Renal cortex interstitium (tissue), 11 donors: ENCODE measurements at regions not wholly inside any gene's neighbourhood (a gene's known extent, or its start where the extent isn't known, plus 50 kb on each side); places are given as distances from the start of the nearest gene placed in this dataset.
"Not testable (repeated sequence)": the region's sequence is repeated elsewhere in the genome, so short reads cannot be mapped to it uniquely, and the experiment has no call there.

Experiments
- DNase-seq, 11 donors: peaks; one replicate each; pipeline ENCODE4 v3.0.0-alpha.2; 2013; ENCODE audit warnings: low read depth in 9 of 11, low spot score in 4 of 11; ENCODE audit errors: extremely low read depth in 1 of 11

DNA sequence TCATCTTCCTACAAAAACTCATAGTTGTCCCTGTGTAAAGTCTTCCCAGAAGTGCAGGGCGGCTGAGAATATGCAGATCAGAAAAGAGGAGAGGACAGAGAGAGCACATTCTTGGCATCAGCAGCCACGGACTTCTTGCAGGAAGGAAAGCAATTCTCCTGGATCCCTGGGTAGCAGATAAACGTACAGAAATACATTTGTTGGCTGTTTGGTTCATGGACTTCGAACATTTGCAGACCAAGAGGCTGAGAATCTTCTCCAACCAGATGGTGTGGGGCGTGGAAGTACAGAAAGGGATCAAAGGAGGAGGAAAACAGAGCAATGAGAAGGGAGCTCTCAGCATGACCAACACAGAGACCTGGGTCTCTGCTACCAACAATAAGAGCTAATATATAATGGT is 319.9 kb downstream of the NPHP4 start:
- not testable (repeated sequence) for DNase-seq

DNA sequence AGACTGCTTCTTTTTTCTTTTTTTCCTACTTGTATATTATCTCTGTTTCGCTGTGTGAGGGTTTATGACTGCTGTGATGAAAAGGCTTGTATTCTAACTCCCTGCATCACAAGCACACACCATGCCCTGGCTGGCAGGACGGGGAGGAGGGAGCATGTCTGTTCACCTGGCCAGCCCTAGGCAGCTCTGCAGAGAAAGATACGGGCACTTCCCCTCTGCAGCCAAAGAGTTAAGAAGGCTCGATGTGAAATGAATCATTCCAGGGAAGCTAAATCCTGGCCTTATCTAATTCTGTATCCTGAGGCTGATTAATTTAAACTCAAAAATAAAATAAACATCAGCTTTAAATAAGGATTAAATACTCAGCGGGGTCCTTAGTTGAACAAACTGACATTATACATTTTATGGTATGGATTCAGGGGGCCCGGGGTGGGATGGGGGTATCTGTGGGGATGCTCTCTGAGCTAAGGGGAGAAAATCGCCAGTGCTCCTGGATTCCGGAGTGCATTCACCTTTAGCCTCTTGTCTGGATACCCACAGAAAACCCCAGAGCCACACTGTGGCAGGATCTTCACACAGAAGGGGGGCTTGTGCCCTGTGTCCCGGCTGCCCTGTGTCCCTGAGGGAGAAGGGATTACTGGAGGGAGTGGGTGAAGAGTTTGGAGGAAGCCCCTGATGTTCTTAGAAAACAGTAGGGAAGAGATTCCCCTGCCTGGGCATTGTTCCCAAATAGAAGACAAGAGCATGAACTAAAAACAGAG is 321.5 kb downstream of the NPHP4 start:
- DNase-seq, result no peak

DNA sequence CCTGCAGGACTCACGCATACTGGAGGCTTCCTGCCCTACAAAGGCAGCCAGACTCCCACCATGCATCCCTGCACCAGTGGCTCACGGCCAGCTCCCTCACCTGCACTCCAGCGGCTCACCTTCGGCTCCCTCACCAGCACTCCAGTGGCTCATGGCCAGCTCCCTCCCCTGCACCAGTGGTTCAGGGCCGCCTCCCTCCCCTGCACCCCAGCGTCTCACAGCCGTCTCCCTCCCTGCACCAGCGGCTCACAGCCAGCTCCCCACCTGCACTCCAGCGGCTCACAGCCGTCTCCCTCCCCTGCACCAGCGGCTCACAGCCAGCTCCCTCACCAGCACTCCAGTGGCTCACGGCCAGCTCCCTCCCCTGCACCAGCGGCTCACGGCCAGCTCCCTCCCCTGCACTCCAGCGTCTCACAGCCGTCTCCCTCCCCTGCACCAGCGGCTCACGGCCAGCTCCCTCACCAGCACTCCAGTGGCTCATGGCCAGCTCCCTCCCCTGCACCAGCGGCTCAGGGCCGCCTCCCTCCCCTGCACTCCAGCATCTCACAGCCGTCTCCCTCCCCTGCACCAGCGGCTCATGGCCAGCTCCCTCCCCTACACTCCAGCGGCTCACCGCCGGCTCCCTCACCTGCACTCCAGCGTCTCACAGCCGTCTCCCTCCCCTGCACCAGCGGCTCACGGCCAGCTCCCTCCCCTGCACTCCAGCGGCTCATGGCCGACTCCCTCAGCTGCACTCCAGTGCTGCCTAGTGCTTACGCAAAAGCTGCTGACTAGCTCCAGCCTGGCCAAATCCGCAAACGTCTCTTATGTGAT is 324.5 kb downstream of the NPHP4 start:
- DNase-seq, result no peak

DNA sequence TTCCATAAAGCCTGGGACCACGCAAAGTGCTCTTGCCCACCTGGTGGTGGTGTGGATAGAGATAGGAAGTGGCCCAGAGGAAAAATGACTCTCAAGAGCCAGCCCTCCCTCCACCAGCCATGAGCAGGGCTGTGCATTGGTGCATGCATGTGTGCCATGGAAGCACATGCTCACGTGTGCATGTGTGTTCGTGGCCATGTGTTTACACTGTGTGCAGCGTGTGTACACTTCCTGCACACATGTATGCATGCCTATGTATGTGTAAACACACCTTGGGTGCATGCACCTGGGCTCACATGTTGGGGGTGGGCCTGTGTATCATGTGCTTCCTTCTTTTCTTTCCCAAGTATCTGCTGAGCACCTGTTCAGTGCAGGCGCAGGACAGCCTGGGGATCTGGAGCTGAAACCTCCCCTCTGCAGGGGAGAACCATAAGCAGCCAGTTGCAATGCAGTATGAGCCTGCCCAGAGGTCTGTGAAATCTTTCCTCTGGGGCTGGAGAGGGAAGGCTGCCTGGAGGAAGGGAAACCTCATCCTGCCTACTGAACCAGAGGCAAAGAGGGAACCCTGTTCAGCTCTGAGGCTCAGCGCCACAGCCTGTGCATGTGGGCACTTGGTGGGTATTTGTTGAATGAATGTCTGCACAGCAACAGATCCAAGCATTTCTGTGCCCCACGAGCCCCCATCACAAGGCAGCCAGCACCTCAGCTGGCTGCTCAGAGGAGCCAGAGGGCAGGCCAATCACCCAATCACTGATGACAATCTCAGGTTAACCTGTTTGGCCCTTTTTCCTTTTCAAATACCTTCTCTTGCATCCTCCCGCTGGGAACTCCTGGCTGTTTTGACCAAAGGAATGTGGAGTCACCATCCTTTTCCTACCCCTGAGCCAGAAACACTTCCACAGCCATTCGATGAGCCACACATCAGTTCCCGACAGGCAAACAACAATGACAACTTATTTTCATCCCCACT is 327.0 kb downstream of the NPHP4 start:
- no peak for DNase-seq

DNA sequence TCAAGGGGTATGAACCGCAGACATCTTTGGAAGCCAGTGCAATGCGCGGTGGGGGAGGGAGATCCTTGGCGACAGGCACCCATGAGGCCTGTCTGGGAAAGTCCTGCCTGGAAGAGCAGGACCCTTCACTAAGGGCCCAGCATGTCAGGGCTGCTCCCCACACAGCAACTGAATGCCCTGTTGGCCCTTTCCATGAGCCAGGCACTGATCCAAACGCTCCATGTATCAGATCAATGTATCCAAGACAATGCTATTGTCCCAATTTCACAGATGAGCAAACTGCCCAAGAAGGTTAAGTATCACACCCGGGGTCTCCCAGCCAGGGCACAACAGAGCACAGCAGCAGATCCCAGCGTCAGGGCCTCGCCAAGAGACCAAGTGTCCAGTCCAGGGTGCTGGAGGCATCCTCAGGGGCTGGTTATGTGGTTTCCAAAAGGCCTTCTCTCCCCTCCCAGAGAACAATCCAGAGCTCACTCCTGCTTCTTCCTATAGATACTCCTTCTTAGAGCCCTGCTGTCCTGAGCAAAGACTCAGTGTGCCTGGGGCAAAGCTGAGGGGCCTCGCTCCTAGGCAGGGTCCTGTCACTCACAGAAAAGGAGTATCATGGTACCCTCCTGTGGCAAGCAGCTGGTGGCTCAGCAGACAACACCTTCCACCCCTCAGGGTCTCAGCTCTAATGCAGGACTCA is 328.0 kb downstream of the NPHP4 start:
- DNase-seq, result no peak

DNA sequence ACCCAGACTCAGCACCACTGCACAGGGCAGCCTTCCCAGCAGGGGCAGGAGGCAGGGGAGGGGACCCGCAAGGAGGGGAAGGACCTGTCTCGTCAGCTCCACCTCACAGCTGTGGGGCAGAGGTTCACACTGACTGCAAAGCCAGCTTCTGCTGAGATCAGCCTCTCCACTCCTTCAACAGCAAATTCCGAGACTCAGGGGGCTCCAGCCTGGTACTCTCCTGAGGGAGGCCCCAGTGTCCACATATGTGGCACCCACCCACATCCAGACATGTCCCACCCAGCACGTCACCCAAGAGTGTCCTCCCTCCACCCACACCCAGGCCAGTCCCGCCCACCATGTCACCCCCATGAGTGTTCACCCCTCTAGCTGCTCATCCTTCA is 329.5 kb downstream of the NPHP4 start:
- no peak for DNase-seq

DNA sequence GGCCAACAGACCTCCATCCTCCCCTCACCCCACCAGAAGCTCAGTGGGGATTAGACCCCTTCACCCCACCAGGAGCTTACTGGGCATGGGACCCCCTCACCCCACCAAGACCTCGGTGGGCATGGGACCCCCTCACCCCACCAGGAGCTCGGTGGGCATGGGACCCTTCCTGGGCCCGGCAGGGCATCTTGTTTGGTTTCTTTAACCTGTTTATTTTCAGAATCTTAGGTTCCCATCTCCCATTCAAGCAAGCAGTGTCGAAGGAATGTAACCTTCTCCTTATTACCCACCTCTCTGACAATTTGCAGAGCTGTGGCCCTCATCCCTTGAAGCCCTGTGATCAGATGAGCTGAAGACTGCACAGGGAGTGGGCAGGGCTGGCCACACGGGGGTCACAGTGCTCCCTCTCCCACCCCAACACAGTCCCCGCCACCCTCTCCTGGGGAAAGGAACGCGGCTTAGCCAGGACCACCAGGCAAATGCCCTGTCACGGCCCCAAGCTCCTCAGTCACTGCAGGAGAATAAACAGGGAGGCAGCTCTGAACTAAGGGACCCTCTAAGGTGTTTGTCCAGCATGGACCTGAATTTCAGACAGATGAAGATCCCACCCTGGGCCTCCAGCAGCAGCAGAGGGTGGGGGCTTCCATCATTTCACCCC is 330.0 kb downstream of the NPHP4 start:
- no peak for DNase-seq

DNA sequence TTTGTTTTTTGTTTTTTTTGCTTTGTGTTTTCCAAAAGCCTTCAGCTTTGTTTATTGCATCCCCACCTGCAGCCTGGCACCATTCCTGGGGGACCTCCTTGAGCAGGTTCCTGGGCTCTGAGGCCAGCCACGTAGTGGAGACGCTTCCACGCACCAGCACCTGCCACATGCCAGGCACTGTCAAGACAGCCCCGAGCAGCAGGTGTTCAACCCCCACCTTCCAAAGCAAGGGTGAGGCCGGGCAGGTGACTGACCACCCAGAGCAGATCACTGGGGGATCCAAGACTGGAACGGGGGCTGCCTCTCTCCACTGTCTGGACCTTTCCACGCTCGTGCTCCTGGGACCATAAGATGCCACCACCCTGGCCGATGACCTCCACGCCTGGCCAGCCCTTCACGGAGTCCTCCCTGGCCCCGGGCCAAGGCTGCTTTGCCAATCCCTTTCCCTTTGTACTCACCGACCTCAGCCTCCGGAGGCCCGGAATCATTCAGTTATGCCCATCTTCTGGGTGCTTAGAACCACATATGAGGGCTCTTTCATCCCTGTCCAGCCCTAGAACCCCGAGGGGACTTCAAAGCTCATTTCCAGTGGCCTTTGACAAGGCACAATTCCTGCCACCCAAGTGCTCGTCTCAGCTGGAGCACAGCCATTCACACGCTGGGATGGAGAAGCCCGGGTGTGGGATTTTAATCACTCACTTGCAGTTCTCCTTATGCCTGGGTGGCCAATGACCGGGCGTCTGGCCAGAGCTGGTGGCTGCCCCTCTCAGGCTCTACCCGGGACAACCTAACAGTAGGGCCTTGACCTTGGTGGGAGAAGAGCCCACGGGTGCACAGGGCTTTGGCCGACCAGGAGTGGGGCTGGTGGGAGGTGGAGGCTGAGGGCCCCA is 330.8 kb downstream of the NPHP4 start:
- DNase-seq, result no peak

DNA sequence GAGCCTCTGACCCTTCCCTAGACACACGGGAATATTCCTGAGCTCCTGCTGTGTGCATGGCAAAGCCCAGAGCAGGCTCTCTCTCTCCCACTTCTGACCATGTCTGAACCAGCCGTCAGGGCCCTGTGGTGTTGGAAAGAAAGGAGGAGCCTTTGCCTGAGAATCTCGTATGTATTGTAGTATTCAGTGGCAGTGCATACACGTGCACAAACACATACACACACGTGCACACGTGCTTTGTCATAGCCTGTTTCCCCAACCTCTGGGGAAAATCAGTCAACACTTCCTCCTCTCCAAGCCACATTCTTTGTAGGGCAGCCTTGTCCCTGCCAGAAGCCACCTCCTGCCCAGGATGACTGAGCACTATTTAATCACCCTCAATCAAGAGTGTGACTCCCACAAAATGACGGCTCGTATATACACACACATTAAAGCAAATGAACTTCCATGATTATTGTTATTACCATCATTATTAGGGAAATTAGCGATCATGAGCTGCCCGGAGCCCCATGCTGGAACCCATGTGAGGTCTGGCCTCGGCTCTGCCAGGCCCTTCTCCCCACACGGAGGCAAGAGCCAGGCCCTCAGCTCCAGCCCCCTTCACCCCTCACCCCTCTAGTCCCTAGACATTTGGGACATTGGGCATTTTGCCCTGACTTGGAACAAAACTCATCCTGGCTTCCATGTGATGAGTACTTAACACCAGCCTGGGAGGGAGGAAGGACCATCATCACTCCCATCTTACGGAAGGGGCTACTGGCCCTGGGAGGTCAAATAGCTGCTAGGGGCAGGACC is 331.9 kb downstream of the NPHP4 start:
- no peak for DNase-seq

DNA sequence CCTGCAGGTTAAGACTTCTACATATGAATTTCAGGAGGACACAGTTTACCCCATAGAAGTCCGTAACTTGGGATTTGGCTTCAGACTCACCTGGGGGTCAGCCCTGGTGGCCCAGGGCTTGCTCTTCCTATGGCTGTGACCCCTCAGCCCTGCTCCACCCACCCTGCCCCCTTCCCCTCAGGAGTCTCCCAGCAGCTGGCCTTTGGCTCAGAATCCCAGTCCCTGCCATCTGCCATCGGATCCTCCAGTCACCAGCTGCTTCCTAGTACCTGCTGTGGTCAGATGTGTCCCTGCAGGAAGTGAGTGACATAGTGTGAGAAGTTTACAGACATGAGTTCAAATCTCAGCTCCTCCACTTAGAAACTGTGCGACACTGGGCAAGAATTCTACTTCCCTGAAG is 332.6 kb downstream of the NPHP4 start:
- DNase-seq, result no peak

DNA sequence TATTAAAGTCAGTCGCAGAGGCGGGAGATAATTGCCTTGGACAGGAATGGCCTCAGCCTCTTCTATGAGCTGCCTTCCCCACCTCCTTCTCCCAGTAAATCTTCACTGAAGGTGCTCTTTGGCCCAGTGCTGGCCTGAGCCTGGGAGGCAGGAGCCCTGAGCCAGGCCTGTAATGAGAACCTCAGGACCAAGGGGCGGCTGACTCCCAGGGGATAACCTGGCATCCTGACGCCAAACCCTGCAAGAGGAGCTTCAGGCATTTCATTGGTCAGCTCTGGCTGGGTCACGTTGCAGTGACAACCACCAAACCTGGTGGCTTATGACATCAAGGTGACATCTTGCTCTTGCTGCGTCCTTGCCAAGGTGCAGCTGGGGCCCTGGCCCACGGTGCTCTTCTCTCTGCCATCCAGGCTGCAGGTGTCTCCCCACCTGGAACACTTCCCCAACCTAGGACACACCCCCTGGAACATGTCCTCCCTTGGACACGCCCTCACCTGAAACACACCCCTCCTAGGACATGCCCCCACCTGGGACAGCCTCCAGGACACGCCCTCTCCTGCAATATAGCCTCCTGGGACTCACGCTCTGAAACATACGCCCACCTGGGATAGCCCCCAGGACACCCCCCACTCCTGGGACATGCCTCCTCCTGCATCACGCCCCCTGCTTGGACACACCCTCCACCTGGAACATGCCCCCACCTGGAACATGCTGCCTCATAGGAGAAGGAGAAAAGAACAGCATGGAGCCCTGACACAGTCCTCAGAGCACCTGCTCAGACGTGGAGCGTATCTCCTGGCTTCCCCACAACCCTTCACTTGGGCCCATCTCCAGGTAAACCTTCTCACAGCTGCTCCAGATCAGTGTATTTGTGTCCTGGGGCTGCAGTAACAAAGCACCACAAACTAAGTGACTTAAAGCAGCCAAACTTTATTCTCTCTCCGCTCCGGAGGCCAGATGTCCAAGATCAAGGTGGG is 333.6 kb downstream of the NPHP4 start:
- no peak for DNase-seq

DNA sequence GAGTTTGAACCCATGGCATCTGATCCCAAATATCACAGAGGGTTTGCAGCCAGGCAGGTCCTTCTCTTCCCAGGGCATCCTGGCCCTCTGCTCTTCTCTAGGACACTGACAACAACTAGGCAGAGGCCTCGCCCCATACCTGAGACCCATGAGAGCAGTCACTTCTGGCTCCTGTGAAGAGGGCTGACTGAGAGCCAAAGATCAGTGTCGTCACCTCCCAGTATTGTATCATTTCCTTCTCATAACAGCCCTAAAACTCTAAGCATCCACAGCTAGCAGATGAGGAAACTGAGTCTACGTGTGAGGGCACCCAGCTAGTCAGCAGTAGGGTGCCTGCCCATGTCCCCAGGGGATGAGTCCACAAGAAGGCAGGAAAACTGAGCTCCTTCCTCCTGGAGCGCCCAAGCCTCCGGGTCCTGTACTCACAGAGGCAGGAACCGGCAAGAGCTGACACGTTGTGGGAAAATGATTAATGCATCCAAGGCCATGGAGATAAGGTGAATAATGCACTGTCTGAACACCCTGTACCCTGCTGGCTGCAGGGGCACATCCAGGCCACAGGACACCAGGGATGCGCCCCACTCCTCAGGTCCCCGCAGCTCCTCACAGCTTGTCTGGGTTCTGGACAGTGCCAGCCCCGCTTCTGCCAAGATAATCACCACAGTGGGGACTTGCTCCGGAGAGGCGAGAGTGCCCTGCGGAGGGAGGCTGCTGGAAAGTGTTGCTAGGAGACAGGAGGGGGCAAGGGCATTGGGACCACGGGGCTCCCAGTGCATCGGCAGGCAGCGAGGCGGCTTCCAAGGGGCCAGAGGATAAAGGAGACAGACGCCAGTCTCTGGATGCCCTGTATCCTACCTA is 340.0 kb downstream of the NPHP4 start:
- DNase-seq, result no peak

DNA sequence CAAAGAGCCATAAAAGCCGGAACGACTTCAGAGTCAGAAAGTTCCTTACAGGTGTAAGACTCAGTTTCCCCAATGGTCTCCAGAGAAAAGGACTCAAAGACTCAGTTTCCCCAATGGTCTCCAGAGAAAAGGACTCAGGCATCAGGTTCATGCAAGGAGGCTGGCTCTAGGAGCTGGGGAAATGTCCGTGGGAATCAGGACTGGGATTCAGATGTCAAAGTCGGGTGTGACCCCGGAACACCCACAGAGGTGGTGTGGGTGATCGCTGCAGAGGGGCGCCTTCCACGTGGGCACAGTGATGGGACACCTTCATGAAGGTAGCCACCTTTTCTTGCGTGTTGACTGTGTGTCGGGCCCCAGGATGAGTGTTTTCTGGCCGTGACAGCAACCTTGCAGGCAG is 340.8 kb downstream of the NPHP4 start:
- no peak for DNase-seq

DNA sequence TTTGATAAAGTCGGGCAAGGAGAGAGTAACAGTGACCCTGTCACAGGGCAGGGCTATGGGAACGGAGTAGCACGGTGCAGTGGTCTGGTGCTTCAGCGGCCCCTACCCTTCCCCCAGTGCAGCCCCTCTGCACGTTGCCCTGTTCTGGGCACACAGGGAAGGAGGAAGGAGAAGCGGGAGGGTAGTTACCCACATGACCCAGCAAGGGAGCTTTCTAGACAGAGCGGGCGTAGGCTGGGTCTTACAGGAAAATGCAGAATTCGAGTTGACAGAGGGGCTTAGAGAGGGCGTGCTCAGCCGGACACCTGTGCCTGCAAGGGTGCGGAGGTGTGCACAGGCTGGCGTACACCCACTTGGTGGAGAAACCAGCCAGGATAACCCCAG is 341.2 kb downstream of the NPHP4 start:
- DNase-seq, result no peak
